ENCODE measurements at regions not wholly inside any gene's neighbourhood (a gene's known extent, or its start where the extent isn't known, plus 50 kb on each side); places are given as distances from the start of the nearest gene placed in this dataset.
A peak's percentile ranks its signal among the peaks of the same experiment; 100 is the strongest.

DNA sequence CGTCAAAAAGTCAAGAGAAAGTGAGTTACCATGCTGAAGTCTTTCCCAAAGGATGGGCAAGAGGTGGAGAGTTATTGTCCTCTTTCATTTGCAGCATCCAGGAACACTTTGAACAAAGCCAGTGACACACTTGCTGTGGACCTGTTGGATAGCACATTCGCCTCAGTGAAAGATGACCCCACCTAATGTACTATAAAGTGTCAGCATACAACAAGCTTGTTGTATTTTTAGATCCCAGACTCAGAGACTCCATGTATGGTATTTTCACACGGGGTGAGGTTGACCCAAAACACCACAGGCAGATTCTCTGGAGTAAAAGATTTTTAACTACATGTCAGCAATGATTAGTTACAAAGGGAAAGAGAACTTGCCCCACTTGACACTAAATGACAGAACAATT is 273.8 kb downstream of the PTBP2 start:
- no peak for DNase-seq

DNA sequence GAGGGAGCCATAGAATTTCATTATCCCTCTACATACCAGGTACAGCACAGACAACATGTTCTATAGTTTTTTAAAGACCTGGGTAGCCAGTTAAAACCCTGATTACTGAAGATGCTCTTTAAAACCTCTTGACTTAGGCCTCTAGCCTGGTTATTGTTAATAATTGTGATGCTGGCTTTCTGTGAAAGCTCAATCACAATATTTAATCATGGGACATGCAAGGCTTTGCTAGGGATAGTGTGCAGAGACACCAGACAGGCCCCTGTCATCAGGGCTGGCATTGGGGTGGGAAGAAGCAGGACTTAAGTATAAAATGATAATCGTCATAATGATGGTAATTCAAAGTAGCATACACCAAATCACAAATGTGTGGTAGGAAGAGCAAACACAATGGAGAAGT is 274.4 kb downstream of the PTBP2 start:
- no peak for DNase-seq

DNA sequence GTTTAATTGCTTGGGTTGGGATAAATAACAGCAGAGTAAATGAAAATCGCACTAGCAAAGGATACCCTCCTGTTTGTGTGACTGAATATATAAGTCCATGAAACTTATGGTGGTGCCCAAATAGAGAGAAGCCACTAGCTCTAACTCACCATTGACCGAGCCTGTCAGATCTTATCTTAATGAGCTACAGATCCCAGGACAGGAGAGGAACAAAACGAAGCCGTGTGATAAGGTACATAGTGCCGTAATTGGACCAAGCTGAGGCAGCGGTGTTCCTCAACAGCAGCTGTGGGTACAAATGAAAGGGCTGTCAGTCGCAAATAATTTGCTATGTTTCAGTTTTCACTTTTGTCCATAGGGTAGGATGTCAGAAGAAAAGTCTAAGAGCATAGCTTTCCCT is 276.1 kb downstream of the PTBP2 start:
- DNase-seq = no peak

DNA sequence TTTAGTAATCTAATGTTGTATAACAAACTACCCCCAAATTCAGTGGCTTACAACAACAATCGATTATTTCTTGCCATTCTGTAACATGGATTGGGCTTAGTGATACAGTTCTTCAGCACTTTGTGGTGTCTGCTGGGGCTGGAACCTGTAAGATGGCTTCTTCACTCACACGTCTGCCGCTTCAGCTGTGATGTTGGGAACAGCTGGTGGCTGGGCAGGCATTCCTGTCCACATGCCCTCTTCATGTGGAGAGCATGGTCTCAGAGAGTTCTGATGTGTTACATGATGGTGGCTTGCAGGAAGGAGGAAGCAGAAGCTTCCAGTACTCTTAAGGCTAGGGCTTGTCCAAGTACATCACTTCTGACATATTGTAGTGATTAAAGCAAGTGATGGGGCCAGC is 276.9 kb downstream of the PTBP2 start:
- DNase-seq = no peak

DNA sequence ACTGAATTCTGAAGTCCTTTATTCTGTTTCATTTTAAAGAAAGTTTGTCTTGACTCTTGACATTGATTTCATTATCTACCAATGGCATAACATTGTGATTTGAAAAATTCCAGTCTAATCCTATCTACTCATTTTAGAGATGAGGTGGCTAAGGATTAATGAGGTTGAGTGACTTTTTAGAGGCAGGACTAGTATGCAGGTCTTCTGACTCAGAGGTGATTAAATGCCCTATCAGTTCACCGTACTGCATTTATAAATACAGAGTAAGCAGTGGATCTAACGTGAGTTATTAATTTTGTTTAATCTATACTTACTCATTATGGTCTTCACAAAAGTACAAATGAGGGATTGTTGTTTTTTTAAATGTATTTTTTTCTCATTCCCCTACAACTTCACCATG is 277.6 kb downstream of the PTBP2 start:
- no peak for DNase-seq

DNA sequence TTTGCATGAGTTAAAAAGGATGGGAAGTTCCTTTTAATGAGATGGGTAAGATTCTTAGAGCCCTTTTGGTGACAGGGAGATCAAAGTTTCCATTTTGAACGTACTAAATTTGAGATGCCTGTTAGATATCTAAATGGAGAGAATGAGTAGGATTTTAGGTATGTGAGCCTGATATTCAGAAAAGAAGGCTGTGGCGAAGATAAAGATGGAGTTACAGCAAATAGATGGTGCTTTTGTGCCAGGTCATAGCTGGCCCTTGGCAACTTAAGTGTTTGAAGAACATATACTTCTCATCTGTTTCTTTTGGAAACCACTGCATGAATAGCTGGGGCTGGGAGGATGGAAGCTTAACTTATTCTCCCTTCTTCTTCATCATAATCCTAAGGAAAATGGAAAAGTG is 282.5 kb downstream of the PTBP2 start:
- DNase-seq = no peak

DNA sequence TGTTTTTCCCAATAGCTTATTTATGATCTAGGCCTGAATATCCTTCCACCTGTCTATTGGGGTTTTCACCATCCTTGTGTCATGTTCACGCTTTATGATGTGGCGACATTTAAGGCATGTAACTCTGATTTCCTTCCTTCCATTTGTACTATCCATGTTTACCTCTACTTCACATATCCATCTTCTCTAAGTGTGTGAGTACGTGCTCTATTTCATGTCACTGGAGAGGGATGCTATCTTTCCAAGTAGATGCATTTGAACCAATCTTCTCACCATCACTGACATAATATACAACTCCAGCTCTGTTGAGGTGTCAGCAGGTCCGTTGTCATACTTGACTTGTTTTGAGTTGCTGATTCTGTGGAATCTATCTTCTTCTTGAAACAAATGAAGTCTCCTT is 283.2 kb downstream of the PTBP2 start:
- DNase-seq = no peak

DNA sequence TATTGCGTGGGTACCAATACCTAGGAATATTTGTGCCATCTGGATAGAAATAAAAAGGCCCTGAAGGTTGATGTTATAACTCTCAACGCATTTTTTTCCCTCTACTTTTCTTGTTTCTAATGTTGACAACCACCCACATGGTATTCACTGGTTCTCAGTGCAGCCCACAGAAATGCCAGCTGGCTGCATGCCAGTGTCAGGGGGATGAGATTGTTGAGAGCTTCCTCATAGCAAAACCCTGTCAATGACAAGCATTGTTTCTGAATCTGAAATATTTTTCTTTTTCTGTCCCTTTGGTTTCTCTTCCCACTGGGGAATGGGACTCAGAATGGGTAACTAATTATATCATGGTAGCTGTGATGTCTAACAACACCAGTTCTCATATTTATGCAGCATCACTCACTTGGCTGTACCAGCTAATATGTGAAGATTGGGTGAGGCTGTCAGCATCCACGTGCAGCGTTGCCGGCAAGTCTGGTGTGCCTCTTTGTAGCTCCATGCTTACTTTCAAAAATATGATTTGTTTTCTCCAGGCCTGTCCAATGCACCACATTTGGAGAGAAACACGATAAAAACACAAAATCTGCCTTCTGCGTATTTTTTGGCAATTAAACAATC is 284.6 kb downstream of the PTBP2 start:
- DNase-seq = peak in 46 of 56 donors; percentile 1 to 74 (median 18)

DNA sequence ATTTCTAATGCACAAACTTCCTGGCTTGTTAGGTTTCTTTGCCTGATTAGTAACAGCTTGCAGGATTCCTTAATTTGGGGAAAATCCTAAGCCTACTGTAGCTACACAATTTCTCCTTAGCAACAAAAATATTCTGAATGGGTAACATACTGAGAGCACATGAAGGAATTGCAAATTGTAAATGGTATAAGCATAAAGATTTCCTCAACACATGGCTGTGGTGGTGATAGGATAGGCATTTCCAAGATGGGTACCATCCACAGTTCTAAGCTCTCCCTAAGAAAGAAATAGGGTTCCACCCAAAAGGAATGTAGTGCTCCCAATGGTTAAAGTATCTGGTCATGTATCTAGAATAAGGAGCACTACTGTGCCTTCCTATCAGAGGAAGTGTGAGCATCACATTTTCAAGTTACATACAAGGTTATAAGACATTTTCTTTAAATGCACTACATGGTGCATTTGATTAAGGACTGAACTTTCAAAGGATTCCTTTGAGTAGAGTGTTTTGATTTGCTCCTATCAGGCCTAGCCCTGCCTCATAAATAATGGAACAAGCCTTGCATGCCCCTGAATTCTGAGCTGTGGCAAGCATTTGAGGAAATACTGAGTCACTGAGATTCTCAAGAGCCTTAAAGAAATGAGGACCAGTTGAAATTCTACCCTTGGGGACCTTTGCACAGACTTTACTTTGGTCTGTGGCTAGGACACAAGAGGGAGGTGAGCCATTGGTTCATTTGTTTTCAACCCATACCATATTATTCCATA is 286.4 kb downstream of the PTBP2 start:
- no peak for DNase-seq

DNA sequence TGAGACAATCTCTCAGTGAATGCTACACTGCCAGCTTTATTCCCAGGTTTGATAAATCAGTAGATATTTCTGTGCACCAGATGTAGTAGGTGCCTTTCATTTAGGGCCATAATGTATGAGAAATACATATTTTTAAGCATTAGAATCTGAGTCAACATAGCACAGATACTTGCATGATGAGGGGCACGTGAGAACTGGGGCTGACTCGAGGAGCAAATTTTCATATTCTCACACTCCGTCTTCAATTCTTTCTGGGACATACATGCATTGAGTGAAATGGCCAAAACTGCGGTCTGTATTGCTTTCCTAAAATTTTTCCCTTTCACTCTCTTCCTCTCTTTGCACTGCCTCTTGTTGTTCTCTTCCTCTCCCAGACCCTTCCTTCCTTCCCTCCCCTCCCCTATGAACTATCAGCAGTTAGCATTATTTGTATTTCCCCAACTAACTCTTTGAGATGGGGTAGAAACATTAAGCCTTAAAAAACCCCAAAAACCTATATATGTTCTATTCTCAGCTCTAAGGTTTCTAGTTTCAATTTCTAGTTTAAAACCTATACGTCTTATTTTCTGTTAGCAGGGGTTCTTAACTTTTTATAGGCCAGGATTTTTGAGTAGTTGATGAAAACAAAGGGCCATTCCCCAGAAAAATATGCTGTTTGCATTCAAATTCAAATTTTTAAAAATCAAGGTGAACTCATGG is 289.1 kb downstream of the PTBP2 start:
- no peak for DNase-seq

DNA sequence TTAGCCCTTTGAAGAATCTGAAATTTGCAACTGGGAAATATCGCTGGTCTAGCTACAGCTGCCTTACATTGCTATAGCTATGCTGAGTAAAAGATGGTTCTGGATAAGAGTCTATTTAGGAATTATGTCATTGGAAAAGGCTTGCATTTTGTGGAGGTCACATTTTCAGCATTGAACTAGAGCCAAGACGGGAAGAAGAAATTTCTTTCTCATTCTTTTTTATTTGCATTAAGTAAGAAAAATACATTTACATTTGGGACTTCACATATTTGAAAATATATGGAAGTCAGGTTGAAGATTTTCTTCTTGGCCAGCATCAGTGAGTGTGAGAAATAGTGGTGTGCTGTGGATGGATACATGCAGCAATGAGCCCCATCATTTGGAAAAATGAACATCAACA is 291.6 kb downstream of the PTBP2 start:
- no peak for DNase-seq

DNA sequence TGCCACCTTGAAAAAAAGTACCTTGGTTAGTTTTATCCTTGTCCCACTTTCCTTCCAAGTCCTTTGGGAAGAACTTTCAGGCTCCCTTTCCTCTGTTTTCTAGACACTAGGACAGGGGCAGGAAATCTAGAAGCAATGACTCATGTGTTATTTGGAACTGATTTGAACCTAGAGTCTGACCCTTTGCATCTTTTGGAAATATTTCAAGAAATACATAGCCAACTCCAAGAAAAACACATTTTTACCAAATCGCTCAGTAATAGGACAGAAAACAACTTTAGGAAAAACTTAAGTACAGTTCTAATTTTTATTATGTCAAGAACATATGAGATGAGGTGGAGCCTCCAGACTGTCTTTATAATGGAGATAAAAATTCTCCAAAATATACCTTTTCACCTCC is 292.4 kb downstream of the PTBP2 start:
- DNase-seq = no peak

DNA sequence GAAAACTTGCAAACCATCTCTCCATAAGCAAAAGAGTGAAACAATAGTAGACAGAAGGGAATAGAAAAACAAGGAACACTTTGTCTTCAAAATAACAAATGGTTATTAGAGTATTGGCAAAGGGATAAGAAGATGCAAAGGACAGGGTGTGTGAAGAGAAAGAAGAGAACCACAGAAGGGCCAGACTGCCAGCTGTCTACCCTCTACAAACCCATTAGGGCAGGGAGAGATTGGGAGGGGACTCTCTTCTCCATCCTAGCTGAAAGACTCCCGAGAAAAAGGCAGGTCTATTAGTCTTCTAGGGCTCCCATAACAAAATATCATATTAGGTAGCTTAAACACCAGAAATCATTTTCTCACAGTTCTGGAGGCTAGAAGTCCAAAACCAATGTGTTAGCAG is 292.8 kb downstream of the PTBP2 start:
- DNase-seq = no peak

DNA sequence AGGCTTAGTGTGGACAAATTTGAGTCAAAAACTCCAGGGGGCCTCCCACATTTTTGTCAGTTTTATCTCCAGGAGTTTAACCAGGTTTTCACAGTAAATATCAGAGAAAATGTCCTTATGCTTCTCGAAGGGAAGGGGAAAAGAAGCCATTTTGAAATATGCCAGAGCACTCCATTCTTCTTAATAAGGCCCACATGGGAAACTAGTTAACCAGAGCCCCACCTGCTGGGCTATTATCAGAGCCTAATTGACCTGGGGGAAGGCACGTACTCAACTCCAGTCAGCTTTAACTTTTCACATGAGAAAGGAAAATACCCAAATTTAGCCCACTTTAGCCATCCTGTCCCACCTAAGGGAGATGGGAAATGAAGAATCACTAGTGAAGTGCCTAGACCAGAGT is 296.3 kb downstream of the PTBP2 start:
- no peak for DNase-seq

All from nucleus accumbens (tissue), 56 donors.